Posterior cingulate gyrus (tissue), 11 donors: ENCODE measurements at regions not wholly inside any gene's neighbourhood (a gene's known extent, or its start where the extent isn't known, plus 50 kb on each side); places are given as distances from the start of the nearest gene placed in this dataset.
"Not testable (repeated sequence)": the region's sequence is repeated elsewhere in the genome, so short reads cannot be mapped to it uniquely, and the experiment has no call there.

Experiments used
- DNase-seq, 10 donors: peaks; one replicate each; pipeline versions ENCODE4 v3.0.0 to v3.0.0-alpha.2; 2020 to 2021; ENCODE audit warnings: mixed read lengths in 3 of 10
- intact Hi-C: fragments of 100-400 bp; cut with DNase I; formaldehyde crosslinking; loops from one replicate; pipeline ENCODE4 v1.15.1; 2023

GRCh38 chr3:72630327-72630968 lies 217.8 kb downstream of the SHQ1 start:
- intact Hi-C loops = no loop called here

GRCh38 chr3:72629191-72629631 lies 219.0 kb downstream of the SHQ1 start:
- no peak for DNase-seq
- intact Hi-C loops = no loop called here

More at GRCh38 chr3:72630327-72630968, 217.8 kb downstream of the SHQ1 start:
- DNase-seq = no peak

- intact Hi-C loops = no loop called here
- no peak for DNase-seq
Measured at GRCh38 chr3:72628065-72628464, 220.2 kb downstream of the SHQ1 start.

GRCh38 chr3:72627271-72627670 lies 221.0 kb downstream of the SHQ1 start:
- intact Hi-C loops = no loop called here
- DNase-seq = no peak

GRCh38 chr3:72625602-72626337 lies 222.5 kb downstream of the SHQ1 start:
- intact Hi-C loops = no loop called here
- DNase-seq = no peak

GRCh38 chr3:72624656-72625055 lies 223.6 kb downstream of the SHQ1 start:
- intact Hi-C loops = no loop called here
- no peak for DNase-seq

- intact Hi-C loops = no loop called here
- DNase-seq = no peak
Measured at GRCh38 chr3:72618739-72619138, 229.5 kb downstream of the SHQ1 start.

- intact Hi-C loops = no loop called here
- no peak for DNase-seq
Measured at GRCh38 chr3:72617424-72618024, 230.7 kb downstream of the SHQ1 start.

- no peak for DNase-seq
- intact Hi-C loops = no loop called here
Measured at GRCh38 chr3:72615776-72616175, 232.5 kb downstream of the SHQ1 start.

- intact Hi-C loops = no loop called here
- DNase-seq = no peak
Measured at GRCh38 chr3:72615182-72615581, 233.1 kb downstream of the SHQ1 start.

GRCh38 chr3:72614394-72615074 lies 233.7 kb downstream of the SHQ1 start:
- DNase-seq = no peak
- intact Hi-C loops = no loop called here

- no peak for DNase-seq
- intact Hi-C loops = no loop called here
Measured at GRCh38 chr3:72613871-72614270, 234.4 kb downstream of the SHQ1 start.

- intact Hi-C loops, DNase-seq: not testable (repeated sequence)
Measured at GRCh38 chr3:72609114-72609513, 239.1 kb downstream of the SHQ1 start.

GRCh38 chr3:72606005-72606800 lies 242.0 kb downstream of the SHQ1 start:
- intact Hi-C loops = no loop called here
- no peak for DNase-seq

GRCh38 chr3:72604328-72604727 lies 243.9 kb downstream of the SHQ1 start:
- intact Hi-C loops = no loop called here
- DNase-seq = peak in 3 of 10 donors; percentile 22 to 36 (median 25)

GRCh38 chr3:72601983-72602750 lies 246.1 kb downstream of the SHQ1 start:
- no peak for DNase-seq
- intact Hi-C loops = no loop called here

GRCh38 chr3:72601060-72601459 lies 247.2 kb downstream of the SHQ1 start:
- DNase-seq = peak in 1 of 10 donors; percentile 8
- intact Hi-C loops = no loop called here

GRCh38 chr3:72597756-72598195 lies 250.5 kb downstream of the SHQ1 start:
- DNase-seq = peak in 2 of 10 donors; percentile 11 to 12
- intact Hi-C loops = no loop called here

GRCh38 chr3:72597043-72597442 lies 251.2 kb downstream of the SHQ1 start:
- intact Hi-C loops = no loop called here
- no peak for DNase-seq
